ENCODE measurements at regions not wholly inside any gene's neighbourhood (a gene's known extent, or its start where the extent isn't known, plus 50 kb on each side); places are given as distances from the start of the nearest gene placed in this dataset.

- BruUV-seq (replicated peaks) = no TSS peak
- Histone ChIP-seq H3K9me3 (peaks cover 8% of the 10 kb centered on the region; the same call in 1 of the 2 replicates), H3K27me3 (replicated peaks; ENCODE audit: control insufficient read depth, insufficient read depth, low read length) (no peaks in the 10 kb centered on the region), H3K36me3 (ENCODE audit: control insufficient read depth, insufficient read depth, low read length) (no peaks in the 10 kb centered on the region), H3K4me1 (no peaks in the 10 kb centered on the region), H3K4me3 (ENCODE audit: low read depth, low read length) (no peak overlapping the region)
- no peak for TF ChIP-seq CTCF (IDR thresholded peaks at IDR 0.05; ENCODE audit: insufficient read depth in 1 of 2, low read depth in 1 of 2, low read length in 1 of 2, severe bottlenecking in 1 of 2, unreplicated experiment in 1 of 2)
- no peak for DNase-seq
- CTCF ChIA-PET = no interaction called here
- POLR2A ChIA-PET = no interaction called here
- intact Hi-C loops (cut with micrococcal nuclease; ENCODE audit: unreplicated experiment) = no loop called here
- Mint-ChIP-seq H3K27ac (ENCODE audit: unreplicated experiment) (no peak overlapping the region), H3K27me3 (ENCODE audit: insufficient read depth, unreplicated experiment) (no peaks in the 10 kb centered on the region), H3K4me1 (ENCODE audit: low read depth, unreplicated experiment) (no peaks in the 10 kb centered on the region), H3K36me3 (ENCODE audit: insufficient read depth, unreplicated experiment) (no peaks in the 10 kb centered on the region), H3K9me3 (ENCODE audit: unreplicated experiment) (peaks cover 56% of the 10 kb centered on the region), H3K4me3 (ENCODE audit: unreplicated experiment) (no peak overlapping the region)
These were observed 200.7 kb upstream of the RGPD4 start for GRCh38 chr2:107625982-107626381.

- CTCF ChIA-PET = no interaction called here
- H3K4me1 Mint-ChIP-seq (ENCODE audit: low read depth, unreplicated experiment) = no peaks in the 10 kb centered on the region
- POLR2A ChIA-PET = no interaction called here
- Histone ChIP-seq H3K4me1 (no peaks in the 10 kb centered on the region), H3K4me3 (ENCODE audit: low read depth, low read length) (no peak overlapping the region), H3K36me3 (ENCODE audit: control insufficient read depth, insufficient read depth, low read length) (no peaks in the 10 kb centered on the region), H3K27me3 (replicated peaks; ENCODE audit: control insufficient read depth, insufficient read depth, low read length) (no peaks in the 10 kb centered on the region), H3K9me3 (peaks cover 8% of the 10 kb centered on the region; the same call in 1 of the 2 replicates)
- TF ChIP-seq CTCF (IDR thresholded peaks at IDR 0.05; ENCODE audit: insufficient read depth in 1 of 2, low read depth in 1 of 2, low read length in 1 of 2, severe bottlenecking in 1 of 2, unreplicated experiment in 1 of 2) = no peak
- H3K27me3 Mint-ChIP-seq (ENCODE audit: insufficient read depth, unreplicated experiment) = no peaks in the 10 kb centered on the region
- no peak for DNase-seq
- no peak overlapping the region for H3K27ac Mint-ChIP-seq (ENCODE audit: unreplicated experiment)
- H3K36me3 Mint-ChIP-seq (ENCODE audit: insufficient read depth, unreplicated experiment) = no peaks in the 10 kb centered on the region
- BruUV-seq (replicated peaks) = no TSS peak
- no peak overlapping the region for H3K4me3 Mint-ChIP-seq (ENCODE audit: unreplicated experiment)
- intact Hi-C loops (cut with micrococcal nuclease; ENCODE audit: unreplicated experiment) = no loop called here
- H3K9me3 Mint-ChIP-seq (ENCODE audit: unreplicated experiment) = peaks cover 56% of the 10 kb centered on the region
These were observed 199.5 kb upstream of the RGPD4 start for GRCh38 chr2:107627164-107627563.

DNA sequence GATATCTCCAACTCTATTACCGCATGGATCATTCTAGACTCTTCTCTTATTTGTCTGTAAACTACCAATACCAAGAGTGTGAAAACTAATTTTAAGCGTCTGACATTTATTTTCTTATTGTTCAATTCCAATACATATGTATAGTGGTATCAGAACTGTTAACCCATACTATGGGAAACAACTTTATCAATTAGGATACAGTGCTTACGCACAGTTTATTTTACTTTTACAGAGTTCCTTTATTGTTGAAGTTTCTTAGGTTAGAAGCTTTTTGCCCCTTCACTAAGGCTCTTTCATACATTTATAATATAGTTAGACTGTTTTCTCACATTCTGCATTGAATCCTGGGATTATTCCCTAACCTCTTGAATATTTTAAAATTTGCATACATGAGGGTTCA is 198.8 kb upstream of the RGPD4 start:
- POLR2A ChIA-PET = no interaction called here
- no TSS peak for BruUV-seq (replicated peaks)
- Mint-ChIP-seq H3K4me3 (ENCODE audit: unreplicated experiment) (no peak overlapping the region), H3K4me1 (ENCODE audit: low read depth, unreplicated experiment) (no peaks in the 10 kb centered on the region), H3K27ac (ENCODE audit: unreplicated experiment) (no peak overlapping the region), H3K9me3 (ENCODE audit: unreplicated experiment) (peaks cover 60% of the 10 kb centered on the region), H3K36me3 (ENCODE audit: insufficient read depth, unreplicated experiment) (no peaks in the 10 kb centered on the region), H3K27me3 (ENCODE audit: insufficient read depth, unreplicated experiment) (no peaks in the 10 kb centered on the region)
- no peaks in the 10 kb centered on the region for H3K27me3 ChIP-seq (replicated peaks; ENCODE audit: control insufficient read depth, insufficient read depth, low read length)
- no peaks in the 10 kb centered on the region for H3K4me1 ChIP-seq
- peaks cover 9% of the 10 kb centered on the region; the same call in 1 of the 2 replicates for H3K9me3 ChIP-seq
- no peaks in the 10 kb centered on the region for H3K36me3 ChIP-seq (ENCODE audit: control insufficient read depth, insufficient read depth, low read length)
- H3K4me3 ChIP-seq (ENCODE audit: low read depth, low read length) = no peak overlapping the region
- intact Hi-C loops (cut with micrococcal nuclease; ENCODE audit: unreplicated experiment) = no loop called here
- no peak for TF ChIP-seq CTCF (IDR thresholded peaks at IDR 0.05; ENCODE audit: insufficient read depth in 1 of 2, low read depth in 1 of 2, low read length in 1 of 2, severe bottlenecking in 1 of 2, unreplicated experiment in 1 of 2)
- no peak for DNase-seq
- CTCF ChIA-PET = no interaction called here
